Activated naive CD8-positive, alpha-beta T cell treated with anti-CD3 and anti-CD28 coated beads, Interleukin-2, amount 10 ng/mL, durations not matched to agents 7 days and 5 days (primary cell): ENCODE measurements at regions not wholly inside any gene's neighbourhood (a gene's known extent, or its start where the extent isn't known, plus 50 kb on each side); places are given as distances from the start of the nearest gene placed in this dataset.
"Not testable (repeated sequence)": the region's sequence is repeated elsewhere in the genome, so short reads cannot be mapped to it uniquely, and the experiment has no call there.

Experiments
- ATAC-seq: fragments of 150-1000 bp; cut with Tn5 transposase; one replicate; pipeline ENCODE4 v1.10.0; 2021; ENCODE audit warnings: low read depth, moderate library complexity
- POLR2A ChIA-PET: fragments of 350-600 bp; sonication (Branson Sonifier 250); formaldehyde crosslinking; loops from one replicate; lab custom pipeline; 2021; ENCODE audit warnings: antibody characterized with exemption; lab: Charles Lee
- DNase-seq: peaks from one replicate; pipeline ENCODE4 v3.0.0; 2021
- H3K27ac Mint-ChIP-seq: one replicate; pipeline ENCODE4 v1.8.0; 2022; ENCODE audit warnings: mild to moderate bottlenecking, mixed read lengths
- H3K27me3 Mint-ChIP-seq: one replicate; pipeline ENCODE4 v1.8.0; 2022; ENCODE audit warnings: mild to moderate bottlenecking, moderate library complexity, mixed read lengths
- H3K36me3 Mint-ChIP-seq: one replicate; pipeline ENCODE4 v1.8.0; 2021; ENCODE audit warnings: mild to moderate bottlenecking, mixed read lengths
- H3K4me1 Mint-ChIP-seq: one replicate; pipeline ENCODE4 v1.8.0; 2021; ENCODE audit warnings: mixed read lengths
- H3K4me3 Mint-ChIP-seq: one replicate; pipeline ENCODE4 v1.8.0; 2022; ENCODE audit warnings: mild to moderate bottlenecking, moderate library complexity, mixed read lengths
- H3K9me3 Mint-ChIP-seq: one replicate; pipeline ENCODE4 v1.8.0; 2021; ENCODE audit warnings: mixed read lengths

GRCh38 chr1:30366911-30367310 is 356.5 kb downstream of the MATN1 start:
- DNase-seq (no peak), ATAC-seq (no peak)
- no peak overlapping the region for H3K27ac Mint-ChIP-seq
- no peak overlapping the region for H3K4me3 Mint-ChIP-seq
- POLR2A ChIA-PET: no interaction called here
- H3K4me1 Mint-ChIP-seq: no peaks in the 10 kb centered on the region
- H3K27me3 Mint-ChIP-seq: peaks cover 1% of the 10 kb centered on the region
- H3K9me3 Mint-ChIP-seq: no peaks in the 10 kb centered on the region
- H3K36me3 Mint-ChIP-seq: no peaks in the 10 kb centered on the region

- no peak overlapping the region for H3K4me3 Mint-ChIP-seq
- no peaks in the 10 kb centered on the region for H3K4me1 Mint-ChIP-seq
- ATAC-seq (no peak), DNase-seq (no peak)
- H3K27ac Mint-ChIP-seq: no peak overlapping the region
- POLR2A ChIA-PET: no interaction called here
- peaks cover 1% of the 10 kb centered on the region for H3K27me3 Mint-ChIP-seq
- H3K9me3 Mint-ChIP-seq: no peaks in the 10 kb centered on the region
- no peaks in the 10 kb centered on the region for H3K36me3 Mint-ChIP-seq
Measured at GRCh38 chr1:30366199-30366598, 357.2 kb downstream of the MATN1 start.

- POLR2A ChIA-PET: no interaction called here
- DNase-seq (no peak), ATAC-seq (no peak)
- Mint-ChIP-seq H3K9me3 (no peaks in the 10 kb centered on the region), H3K27me3 (peaks cover 1% of the 10 kb centered on the region), H3K4me3 (no peak overlapping the region), H3K4me1 (no peaks in the 10 kb centered on the region), H3K36me3 (no peaks in the 10 kb centered on the region), H3K27ac (no peak overlapping the region)
Measured at GRCh38 chr1:30365596-30365995, 357.8 kb downstream of the MATN1 start.

GRCh38 chr1:30363031-30363430 is 360.4 kb downstream of the MATN1 start:
- no peak for DNase-seq
- no peaks in the 10 kb centered on the region for H3K36me3 Mint-ChIP-seq
- no peaks in the 10 kb centered on the region for H3K9me3 Mint-ChIP-seq
- H3K4me1 Mint-ChIP-seq: no peaks in the 10 kb centered on the region
- no peak overlapping the region for H3K4me3 Mint-ChIP-seq
- POLR2A ChIA-PET: no interaction called here
- no peak for ATAC-seq
- no peak overlapping the region for H3K27ac Mint-ChIP-seq
- peaks cover 1% of the 10 kb centered on the region for H3K27me3 Mint-ChIP-seq

GRCh38 chr1:30362603-30362990 is 360.8 kb downstream of the MATN1 start:
- Mint-ChIP-seq H3K36me3 (no peaks in the 10 kb centered on the region), H3K4me3 (no peak overlapping the region), H3K27me3 (peaks cover 1% of the 10 kb centered on the region), H3K9me3 (no peaks in the 10 kb centered on the region), H3K4me1 (no peaks in the 10 kb centered on the region), H3K27ac (no peak overlapping the region)
- ATAC-seq (no peak), DNase-seq (no peak)
- POLR2A ChIA-PET: no interaction called here

GRCh38 chr1:30361890-30362602 is 361.3 kb downstream of the MATN1 start:
- DNase-seq, ATAC-seq, H3K4me3 Mint-ChIP-seq, H3K9me3 Mint-ChIP-seq, H3K36me3 Mint-ChIP-seq, H3K27ac Mint-ChIP-seq, POLR2A ChIA-PET, H3K27me3 Mint-ChIP-seq, H3K4me1 Mint-ChIP-seq: not testable (repeated sequence)

- Mint-ChIP-seq H3K4me1 (no peaks in the 10 kb centered on the region), H3K9me3 (no peaks in the 10 kb centered on the region), H3K27ac (no peak overlapping the region), H3K36me3 (no peaks in the 10 kb centered on the region), H3K4me3 (no peak overlapping the region), H3K27me3 (no peaks in the 10 kb centered on the region)
- no peak for DNase-seq
- ATAC-seq: no peak
- POLR2A ChIA-PET: no interaction called here
Measured at GRCh38 chr1:30360753-30361152, 362.6 kb downstream of the MATN1 start.

- ATAC-seq (no peak), DNase-seq (no peak)
- no peaks in the 10 kb centered on the region for H3K36me3 Mint-ChIP-seq
- no peaks in the 10 kb centered on the region for H3K4me1 Mint-ChIP-seq
- POLR2A ChIA-PET: no interaction called here
- no peak overlapping the region for H3K4me3 Mint-ChIP-seq
- no peaks in the 10 kb centered on the region for H3K27me3 Mint-ChIP-seq
- H3K27ac Mint-ChIP-seq: no peak overlapping the region
- H3K9me3 Mint-ChIP-seq: no peaks in the 10 kb centered on the region
Measured at GRCh38 chr1:30360281-30360680, 363.1 kb downstream of the MATN1 start.

- POLR2A ChIA-PET: no interaction called here
Measured at GRCh38 chr1:30359539-30360220, 363.7 kb downstream of the MATN1 start.

GRCh38 chr1:30358500-30358899 is 364.9 kb downstream of the MATN1 start:
- POLR2A ChIA-PET: no interaction called here
- no peaks in the 10 kb centered on the region for H3K36me3 Mint-ChIP-seq
- ATAC-seq (no peak), DNase-seq (no peak)
- no peak overlapping the region for H3K4me3 Mint-ChIP-seq
- H3K27me3 Mint-ChIP-seq: peaks cover 6% of the 10 kb centered on the region
- H3K4me1 Mint-ChIP-seq: no peaks in the 10 kb centered on the region
- H3K9me3 Mint-ChIP-seq: no peaks in the 10 kb centered on the region
- no peak overlapping the region for H3K27ac Mint-ChIP-seq

More at GRCh38 chr1:30359539-30360220, 363.7 kb downstream of the MATN1 start:
- no peak overlapping the region for H3K27ac Mint-ChIP-seq
- DNase-seq: no peak
- H3K27me3 Mint-ChIP-seq: peaks cover 3% of the 10 kb centered on the region
- no peak for ATAC-seq
- no peaks in the 10 kb centered on the region for H3K36me3 Mint-ChIP-seq
- H3K4me1 Mint-ChIP-seq: no peaks in the 10 kb centered on the region
- H3K4me3 Mint-ChIP-seq: no peak overlapping the region
- H3K9me3 Mint-ChIP-seq: no peaks in the 10 kb centered on the region

- peaks cover 11% of the 10 kb centered on the region for H3K27me3 Mint-ChIP-seq
- ATAC-seq: no peak
- DNase-seq: no peak
- H3K9me3 Mint-ChIP-seq: no peaks in the 10 kb centered on the region
- no peaks in the 10 kb centered on the region for H3K36me3 Mint-ChIP-seq
- no peak overlapping the region for H3K4me3 Mint-ChIP-seq
- no peaks in the 10 kb centered on the region for H3K4me1 Mint-ChIP-seq
- POLR2A ChIA-PET: no interaction called here
- no peak overlapping the region for H3K27ac Mint-ChIP-seq
Measured at GRCh38 chr1:30356839-30357238, 366.5 kb downstream of the MATN1 start.

GRCh38 chr1:30354410-30354809 is 369.0 kb downstream of the MATN1 start:
- POLR2A ChIA-PET: no interaction called here
- Mint-ChIP-seq H3K27me3 (peaks cover 28% of the 10 kb centered on the region), H3K4me3 (no peak overlapping the region), H3K36me3 (no peaks in the 10 kb centered on the region), H3K4me1 (no peaks in the 10 kb centered on the region), H3K9me3 (no peaks in the 10 kb centered on the region), H3K27ac (no peak overlapping the region)
- DNase-seq: no peak
- no peak for ATAC-seq

- H3K27ac Mint-ChIP-seq: no peak overlapping the region
- H3K4me3 Mint-ChIP-seq: no peak overlapping the region
- ATAC-seq (no peak), DNase-seq (no peak)
- H3K4me1 Mint-ChIP-seq: no peaks in the 10 kb centered on the region
- POLR2A ChIA-PET: no interaction called here
- peaks cover 2% of the 10 kb centered on the region for H3K9me3 Mint-ChIP-seq
- peaks cover 32% of the 10 kb centered on the region for H3K27me3 Mint-ChIP-seq
- no peaks in the 10 kb centered on the region for H3K36me3 Mint-ChIP-seq
Measured at GRCh38 chr1:30353637-30354036, 369.7 kb downstream of the MATN1 start.

GRCh38 chr1:30348147-30348546 is 375.2 kb downstream of the MATN1 start:
- no peak overlapping the region for H3K4me3 Mint-ChIP-seq
- H3K27me3 Mint-ChIP-seq: peaks cover 46% of the 10 kb centered on the region
- no peaks in the 10 kb centered on the region for H3K36me3 Mint-ChIP-seq
- ATAC-seq (no peak), DNase-seq (no peak)
- POLR2A ChIA-PET: no interaction called here
- no peak overlapping the region for H3K27ac Mint-ChIP-seq
- no peaks in the 10 kb centered on the region for H3K4me1 Mint-ChIP-seq
- peaks cover 6% of the 10 kb centered on the region for H3K9me3 Mint-ChIP-seq
